HepG2 (cell line): ENCODE measurements at regions not wholly inside any gene's neighbourhood (a gene's known extent, or its start where the extent isn't known, plus 50 kb on each side); places are given as distances from the start of the nearest gene placed in this dataset.

Source experiments
- CEBPG ChIP-seq: IDR thresholded peaks from 2 replicates; pipeline ENCODE4 v1.6.1; 2016
- HNRNPUL1 ChIP-seq: fragments of 200-400 bp; formaldehyde crosslinking; IDR thresholded peaks from 2 replicates; pipeline ENCODE4 v1.6.1; 2017; ENCODE audit warnings: low read depth, mild to moderate bottlenecking, low read length, moderate library complexity
- KLF15 ChIP-seq: sonication (generic); formaldehyde crosslinking; IDR thresholded peaks from 2 replicates; pipeline ENCODE4 v1.8.1; 2023; ENCODE audit warnings: borderline replicate concordance, mild to moderate bottlenecking, inconsistent platforms, missing genetic modification reagents, mixed read lengths
- RERE ChIP-seq: IDR thresholded peaks from 2 replicates; pipeline ENCODE4 v1.6.1; 2016; ENCODE audit warnings: low read depth, missing genetic modification reagents, missing compliant biosample characterization
- TOPORS ChIP-seq: sonication (generic); formaldehyde crosslinking; IDR thresholded peaks from 2 replicates; pipeline ENCODE4 v1.8.0; 2023; ENCODE audit warnings: mild to moderate bottlenecking, missing genetic modification reagents
- XRCC5 ChIP-seq: fragments of 200-400 bp; formaldehyde crosslinking; optimal IDR thresholded peaks from 2 replicates; pipeline ENCODE3; 2017; ENCODE audit warnings: mild to moderate bottlenecking, low read length
- ZFP37 ChIP-seq: sonication (generic); formaldehyde crosslinking; IDR thresholded peaks from 2 replicates; pipeline ENCODE4 v1.4.0; 2020; ENCODE audit warnings: missing genetic modification reagents, borderline replicate concordance
- ZNF331 ChIP-seq: sonication (generic); formaldehyde crosslinking; IDR thresholded peaks from 2 replicates; pipeline ENCODE4 v1.4.0; 2020; ENCODE audit warnings: missing genetic modification reagents
- ZNF740 ChIP-seq: sonication (generic); formaldehyde crosslinking; IDR thresholded peaks from 2 replicates; pipeline ENCODE4 v1.4.0; 2020; ENCODE audit warnings: missing genetic modification reagents
- ZNF788 ChIP-seq: sonication (generic); formaldehyde crosslinking; IDR thresholded peaks from 2 replicates; pipeline ENCODE4 v1.5.0; 2020; ENCODE audit warnings: mild to moderate bottlenecking, missing genetic modification reagents, borderline replicate concordance
- TF ChIP-seq, protein P1 (sequence below): sonication (generic); formaldehyde crosslinking; IDR thresholded peaks from 2 replicates; pipeline ENCODE4 v1.5.0; 2020; ENCODE audit warnings: missing genetic modification reagents, mild to moderate bottlenecking, borderline replicate concordance

GRCh38 chr17:71260366-71260940, 860.4 kb upstream of the SOX9 start (continued):
- TF ChIP-seq KLF15 (CRISPR knock-in tag) (no peak), ZNF788 (no peak), ZFP37 (no peak), TOPORS (CRISPR knock-in tag) (no peak), CEBPG (no peak), ZNF740 (CRISPR knock-in tag) (no peak), RERE (CRISPR knock-in tag) (no peak), XRCC5 (no peak), ZNF331 (CRISPR knock-in tag) (no peak), HNRNPUL1 (no peak)
- TF ChIP-seq, protein P1, sequence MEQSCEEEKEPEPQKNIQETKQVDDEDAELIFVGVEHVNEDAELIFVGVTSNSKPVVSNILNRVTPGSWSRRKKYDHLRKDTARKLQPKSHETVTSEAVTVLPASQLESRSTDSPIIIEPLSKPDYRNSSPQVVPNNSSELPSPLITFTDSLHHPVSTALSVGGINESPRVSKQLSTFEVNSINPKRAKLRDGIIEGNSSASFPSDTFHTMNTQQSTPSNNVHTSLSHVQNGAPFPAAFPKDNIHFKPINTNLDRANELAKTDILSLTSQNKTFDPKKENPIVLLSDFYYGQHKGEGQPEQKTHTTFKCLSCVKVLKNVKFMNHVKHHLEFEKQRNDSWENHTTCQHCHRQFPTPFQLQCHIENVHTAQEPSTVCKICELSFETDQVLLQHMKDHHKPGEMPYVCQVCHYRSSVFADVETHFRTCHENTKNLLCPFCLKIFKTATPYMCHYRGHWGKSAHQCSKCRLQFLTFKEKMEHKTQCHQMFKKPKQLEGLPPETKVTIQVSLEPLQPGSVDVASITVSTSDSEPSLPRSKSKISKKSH (CRISPR knock-in tag), result no peak
